Neural cell (in vitro differentiated cells): ENCODE measurements at regions not wholly inside any gene's neighbourhood (a gene's known extent, or its start where the extent isn't known, plus 50 kb on each side); places are given as distances from the start of the nearest gene placed in this dataset.

Source experiments
- H2AFZ ChIP-seq: fragments of 200-600, 300-800 bp; sonication (generic), shearing (Covaris generic); 2 replicates; pipeline ENCODE4 v1.6.0; 2014; ENCODE audit warnings: low read depth, mild to moderate bottlenecking, antibody characterized with exemption, low read length, moderate library complexity
- H3F3A ChIP-seq: fragments of 200-600 bp; shearing (Covaris generic); 2 replicates; pipeline ENCODE4 v1.6.1; 2016; ENCODE audit warnings: mild to moderate bottlenecking, moderate library complexity, mixed read lengths, antibody characterized with exemption, low read length; ENCODE audit not compliant: insufficient read depth, poor library complexity, severe bottlenecking
- H3K27ac ChIP-seq: fragments of 200-600, 300-800 bp; sonication (generic), shearing (Covaris generic); 2 replicates; pipeline ENCODE4 v1.5.1; 2014; ENCODE audit warnings: mild to moderate bottlenecking, low read length, moderate library complexity
- H3K27me3 ChIP-seq: fragments of 300-800, 200-600 bp; sonication (generic), shearing (Covaris generic); 2 replicates; pipeline ENCODE4 v1.6.0; 2014; ENCODE audit warnings: mild to moderate bottlenecking, low read depth, low read length, moderate library complexity; ENCODE audit not compliant: insufficient read depth
- H3K36me3 ChIP-seq: fragments of 300-800, 200-600 bp; sonication (generic), shearing (Covaris generic); 2 replicates; pipeline ENCODE4 v1.5.1; 2014; ENCODE audit warnings: mild to moderate bottlenecking, antibody characterized with exemption, low read length, moderate library complexity; ENCODE audit not compliant: insufficient read depth
- H3K4me2 ChIP-seq: fragments of 300-800, 200-600 bp; sonication (generic), shearing (Covaris generic); 2 replicates; pipeline ENCODE4 v1.6.0; 2014; ENCODE audit warnings: mild to moderate bottlenecking, low read length
- H3K4me3 ChIP-seq: fragments of 300-800, 200-600 bp; sonication (generic), shearing (Covaris generic); 2 replicates; pipeline ENCODE4 v1.5.1; 2014; ENCODE audit warnings: mild to moderate bottlenecking, low read length, moderate library complexity
- H3K79me2 ChIP-seq: fragments of 200-600 bp; shearing (Covaris generic); replicated peaks from 2 replicates; pipeline ENCODE4 v1.6.0; 2014; ENCODE audit warnings: mild to moderate bottlenecking, low read length, moderate library complexity; ENCODE audit not compliant: insufficient read depth
- H3K9ac ChIP-seq: fragments of 300-800, 200-600 bp; sonication (generic), shearing (Covaris generic); 2 replicates; pipeline ENCODE4 v1.6.1; 2016; ENCODE audit warnings: mild to moderate bottlenecking, low read length, mixed read lengths
- H3K9me2 ChIP-seq: fragments of 200-600 bp; shearing (Covaris generic); 2 replicates; pipeline ENCODE4 v1.6.1; 2016; ENCODE audit warnings: mild to moderate bottlenecking, low read length, mixed read lengths; ENCODE audit not compliant: insufficient read depth
- H3K9me3 ChIP-seq: fragments of 200-600, 300-800 bp; sonication (generic), shearing (Covaris generic); 2 replicates; pipeline ENCODE4 v1.6.1; 2016; ENCODE audit warnings: mild to moderate bottlenecking, mixed run types, low read length, moderate library complexity, mixed read lengths
- H4K20me1 ChIP-seq: fragments of 200-600 bp; shearing (Covaris generic); 2 replicates; pipeline ENCODE4 v1.6.1; 2016; ENCODE audit warnings: mild to moderate bottlenecking, mixed run types; ENCODE audit not compliant: insufficient read depth
- CTCF ChIP-seq: fragments of 450-650 bp; IDR thresholded peaks from 2 replicates; pipeline ENCODE4 v1.5.1; 2014; ENCODE audit warnings: antibody characterized with exemption, mild to moderate bottlenecking, moderate library complexity; ENCODE audit not compliant: poor library complexity, severe bottlenecking
- EP300 ChIP-seq: fragments of 450-650 bp; conservative IDR thresholded peaks from 2 replicates; pipeline ENCODE4 v1.6.1; 2014; ENCODE audit warnings: antibody characterized with exemption, mild to moderate bottlenecking, moderate library complexity; ENCODE audit not compliant: poor library complexity, severe bottlenecking
- EZH2 ChIP-seq: fragments of 200-600, 300-800 bp; shearing (Covaris generic), sonication (generic); IDR thresholded peaks from 2 replicates; pipeline ENCODE4 v1.6.1; 2014; ENCODE audit warnings: antibody characterized with exemption, low read length, borderline replicate concordance, mild to moderate bottlenecking; ENCODE audit not compliant: insufficient read depth, poor library complexity, severe bottlenecking
- MXI1 ChIP-seq: fragments of 450-650 bp; conservative IDR thresholded peaks from 2 replicates; pipeline ENCODE4 v1.6.1; 2014; ENCODE audit warnings: antibody characterized with exemption, mild to moderate bottlenecking; ENCODE audit not compliant: poor library complexity, severe bottlenecking
- POLR2AphosphoS5 ChIP-seq: IDR thresholded peaks from 2 replicates; pipeline ENCODE4 v1.6.1; 2012
- RAD21 ChIP-seq: fragments of 450-650 bp; conservative IDR thresholded peaks from 2 replicates; pipeline ENCODE4 v1.6.1; 2014; ENCODE audit warnings: antibody characterized with exemption, mild to moderate bottlenecking, moderate library complexity
- SMC3 ChIP-seq: fragments of 450-650 bp; conservative IDR thresholded peaks from 2 replicates; pipeline ENCODE4 v1.6.1; 2014; ENCODE audit warnings: antibody characterized with exemption, mild to moderate bottlenecking, moderate library complexity; ENCODE audit not compliant: poor library complexity
- TAF1 ChIP-seq: IDR thresholded peaks from 2 replicates; pipeline ENCODE4 v1.6.1; 2012; ENCODE audit warnings: low read depth
- TF ChIP-seq, protein P1 (sequence below): IDR thresholded peaks from 2 replicates; pipeline ENCODE4 v1.6.1; 2012; ENCODE audit warnings: borderline replicate concordance

GRCh38 chr15:96107916-96108315 is 222.6 kb upstream of the NR2F2 start:
- H3K9me3 ChIP-seq, result no peaks in the 10 kb centered on the region
- H3K4me3 ChIP-seq, result no peak overlapping the region
- no peak overlapping the region for H3K4me2 ChIP-seq
- no peaks in the 10 kb centered on the region for H3K27me3 ChIP-seq
- no peak overlapping the region for H3K9ac ChIP-seq
- H3F3A ChIP-seq, result no peaks in the 10 kb centered on the region
- no peaks in the 10 kb centered on the region for H4K20me1 ChIP-seq
- no peaks in the 10 kb centered on the region for H3K36me3 ChIP-seq
- H3K9me2 ChIP-seq, result no peaks in the 10 kb centered on the region
- no peaks in the 10 kb centered on the region for H3K79me2 ChIP-seq
- H3K27ac ChIP-seq, result no peak overlapping the region
- no peak overlapping the region for H2AFZ ChIP-seq
- TF ChIP-seq EP300 (no peak), TAF1 (no peak), POLR2AphosphoS5 (no peak), CTCF (no peak), EZH2 (no peak), MXI1 (no peak), RAD21 (no peak), SMC3 (no peak)
- TF ChIP-seq, protein P1, sequence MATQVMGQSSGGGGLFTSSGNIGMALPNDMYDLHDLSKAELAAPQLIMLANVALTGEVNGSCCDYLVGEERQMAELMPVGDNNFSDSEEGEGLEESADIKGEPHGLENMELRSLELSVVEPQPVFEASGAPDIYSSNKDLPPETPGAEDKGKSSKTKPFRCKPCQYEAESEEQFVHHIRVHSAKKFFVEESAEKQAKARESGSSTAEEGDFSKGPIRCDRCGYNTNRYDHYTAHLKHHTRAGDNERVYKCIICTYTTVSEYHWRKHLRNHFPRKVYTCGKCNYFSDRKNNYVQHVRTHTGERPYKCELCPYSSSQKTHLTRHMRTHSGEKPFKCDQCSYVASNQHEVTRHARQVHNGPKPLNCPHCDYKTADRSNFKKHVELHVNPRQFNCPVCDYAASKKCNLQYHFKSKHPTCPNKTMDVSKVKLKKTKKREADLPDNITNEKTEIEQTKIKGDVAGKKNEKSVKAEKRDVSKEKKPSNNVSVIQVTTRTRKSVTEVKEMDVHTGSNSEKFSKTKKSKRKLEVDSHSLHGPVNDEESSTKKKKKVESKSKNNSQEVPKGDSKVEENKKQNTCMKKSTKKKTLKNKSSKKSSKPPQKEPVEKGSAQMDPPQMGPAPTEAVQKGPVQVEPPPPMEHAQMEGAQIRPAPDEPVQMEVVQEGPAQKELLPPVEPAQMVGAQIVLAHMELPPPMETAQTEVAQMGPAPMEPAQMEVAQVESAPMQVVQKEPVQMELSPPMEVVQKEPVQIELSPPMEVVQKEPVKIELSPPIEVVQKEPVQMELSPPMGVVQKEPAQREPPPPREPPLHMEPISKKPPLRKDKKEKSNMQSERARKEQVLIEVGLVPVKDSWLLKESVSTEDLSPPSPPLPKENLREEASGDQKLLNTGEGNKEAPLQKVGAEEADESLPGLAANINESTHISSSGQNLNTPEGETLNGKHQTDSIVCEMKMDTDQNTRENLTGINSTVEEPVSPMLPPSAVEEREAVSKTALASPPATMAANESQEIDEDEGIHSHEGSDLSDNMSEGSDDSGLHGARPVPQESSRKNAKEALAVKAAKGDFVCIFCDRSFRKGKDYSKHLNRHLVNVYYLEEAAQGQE, result no peak

- no peaks in the 10 kb centered on the region for H3K27me3 ChIP-seq
- H3K79me2 ChIP-seq, result no peaks in the 10 kb centered on the region
- TF ChIP-seq EZH2 (no peak), CTCF (no peak), TAF1 (no peak), EP300 (no peak), MXI1 (no peak), RAD21 (no peak), SMC3 (no peak), POLR2AphosphoS5 (no peak)
- TF ChIP-seq, protein P1, result no peak
- H3K4me3 ChIP-seq, result no peak overlapping the region
- H3K9ac ChIP-seq, result no peak overlapping the region
- H3K9me3 ChIP-seq, result no peaks in the 10 kb centered on the region
- no peaks in the 10 kb centered on the region for H3K36me3 ChIP-seq
- no peaks in the 10 kb centered on the region for H3F3A ChIP-seq
- H4K20me1 ChIP-seq, result no peaks in the 10 kb centered on the region
- H3K4me2 ChIP-seq, result no peak overlapping the region
- H3K9me2 ChIP-seq, result no peaks in the 10 kb centered on the region
- H3K27ac ChIP-seq, result no peak overlapping the region
- H2AFZ ChIP-seq, result no peak overlapping the region
Measured at GRCh38 chr15:96108405-96108804, 222.1 kb upstream of the NR2F2 start.
